SK-N-SH treated with all-trans-retinoic acid at 6 μM for 48 hours (cell line): ENCODE measurements at regions not wholly inside any gene's neighbourhood (a gene's known extent, or its start where the extent isn't known, plus 50 kb on each side); places are given as distances from the start of the nearest gene placed in this dataset.

ENCODE experiments used
- ATAC-seq: fragments of 200-7000 bp; cut with Tn5 transposase; 3 replicates; pipeline ENCODE4 v1.9.1; 2020; ENCODE audit warnings: mild to moderate bottlenecking, moderate library complexity
- ARNTL ChIP-seq: fragments of 450-650 bp; formaldehyde crosslinking; IDR thresholded peaks from 2 replicates; pipeline ENCODE4 v1.5.0; 2020; ENCODE audit warnings: low read depth, mild to moderate bottlenecking, moderate library complexity, borderline replicate concordance
- BACH2 ChIP-seq: fragments of 250-450 bp; sonication (Bioruptor Pico); IDR thresholded peaks from 2 replicates; pipeline ENCODE4 v1.9.0; 2021; ENCODE audit warnings: mild to moderate bottlenecking, borderline replicate concordance
- CREB5 ChIP-seq: fragments of 250-450 bp; sonication (Bioruptor Pico); IDR thresholded peaks from 2 replicates; pipeline ENCODE4 v1.5.1; 2020; ENCODE audit warnings: low read depth, mild to moderate bottlenecking, moderate library complexity
- CSDC2 ChIP-seq: fragments of 250-450 bp; sonication (Bioruptor Pico); IDR thresholded peaks from 2 replicates; pipeline ENCODE4 v1.5.0; 2020; ENCODE audit warnings: mild to moderate bottlenecking, moderate library complexity
- ESRRG ChIP-seq: fragments of 250-450 bp; sonication (Bioruptor Pico); IDR thresholded peaks from 2 replicates; pipeline ENCODE4 v1.6.1; 2021; ENCODE audit warnings: mild to moderate bottlenecking
- GLIS3 ChIP-seq: fragments of 250-450 bp; sonication (Bioruptor Pico); IDR thresholded peaks from 2 replicates; pipeline ENCODE4 v1.5.0; 2020; ENCODE audit warnings: mild to moderate bottlenecking, moderate library complexity
- ISL1 ChIP-seq: fragments of 250-450 bp; sonication (Bioruptor Pico); IDR thresholded peaks from 2 replicates; pipeline ENCODE4 v2.1.2; 2022; ENCODE audit warnings: mild to moderate bottlenecking, moderate library complexity
- OSR1 ChIP-seq: fragments of 250-450 bp; sonication (Bioruptor Pico); IDR thresholded peaks from 2 replicates; pipeline ENCODE4 v1.8.0; 2022; ENCODE audit warnings: moderate library complexity, mild to moderate bottlenecking, inconsistent platforms
- PATZ1 ChIP-seq: fragments of 250-450 bp; sonication (Bioruptor Pico); IDR thresholded peaks from 2 replicates; pipeline ENCODE4 v1.8.0; 2020; ENCODE audit warnings: mild to moderate bottlenecking, moderate library complexity, borderline replicate concordance
- POU6F1 ChIP-seq: fragments of 250-450 bp; sonication (Bioruptor Pico); IDR thresholded peaks from 2 replicates; pipeline ENCODE4 v1.8.0; 2021; ENCODE audit warnings: low read depth, mild to moderate bottlenecking, moderate library complexity, borderline replicate concordance
- PPARA ChIP-seq: fragments of 250-450 bp; sonication (Bioruptor Pico); IDR thresholded peaks from 2 replicates; pipeline ENCODE4 v1.5.0; 2020; ENCODE audit warnings: mild to moderate bottlenecking, borderline replicate concordance
- RARB ChIP-seq: fragments of 250-450 bp; sonication (Bioruptor Pico); IDR thresholded peaks from 2 replicates; pipeline ENCODE4 v1.8.0; 2021; ENCODE audit warnings: mild to moderate bottlenecking, moderate library complexity
- SNAI2 ChIP-seq: fragments of 250-450 bp; sonication (Bioruptor Pico); IDR thresholded peaks from 2 replicates; pipeline ENCODE4 v1.5.0; 2020; ENCODE audit warnings: mild to moderate bottlenecking, moderate library complexity
- TCF4 ChIP-seq: fragments of 250-450 bp; sonication (Bioruptor Pico); IDR thresholded peaks from 2 replicates; pipeline ENCODE4 v1.8.0; 2021; ENCODE audit warnings: mild to moderate bottlenecking, moderate library complexity, borderline replicate concordance
- TOX ChIP-seq: fragments of 250-450 bp; sonication (Bioruptor Pico); IDR thresholded peaks from 2 replicates; pipeline ENCODE4 v1.8.0; 2021; ENCODE audit warnings: mild to moderate bottlenecking, moderate library complexity, borderline replicate concordance
- ZC3H10 ChIP-seq: fragments of 250-450 bp; sonication (Bioruptor Pico); IDR thresholded peaks from 2 replicates; pipeline ENCODE4 v1.5.1; 2021; ENCODE audit warnings: mild to moderate bottlenecking, moderate library complexity
- ZFP3 ChIP-seq: fragments of 250-450 bp; sonication (Bioruptor Pico); IDR thresholded peaks from 2 replicates; pipeline ENCODE4 v1.5.0; 2020; ENCODE audit warnings: mild to moderate bottlenecking, moderate library complexity
- ZFP30 ChIP-seq: fragments of 450-650 bp; formaldehyde crosslinking; IDR thresholded peaks from 2 replicates; pipeline ENCODE4 v1.5.0; 2022; ENCODE audit warnings: mild to moderate bottlenecking, moderate library complexity
- ZNF565 ChIP-seq: fragments of 450-650 bp; formaldehyde crosslinking; conservative IDR thresholded peaks from 2 replicates; pipeline ENCODE4 v1.5.0; 2020; ENCODE audit warnings: low read depth, mild to moderate bottlenecking, moderate library complexity
- ZNF70 ChIP-seq: fragments of 450-650 bp; formaldehyde crosslinking; IDR thresholded peaks from 2 replicates; pipeline ENCODE4 v1.5.0; 2020; ENCODE audit warnings: mild to moderate bottlenecking, moderate library complexity
- ZNF8 ChIP-seq: fragments of 450-650 bp; formaldehyde crosslinking; IDR thresholded peaks from 2 replicates; pipeline ENCODE4 v1.5.0; 2020; ENCODE audit warnings: mild to moderate bottlenecking, moderate library complexity
- TF ChIP-seq, protein P1 (sequence below): fragments of 250-450 bp; sonication (Bioruptor Pico); IDR thresholded peaks from 2 replicates; pipeline ENCODE4 v1.5.0; 2020; ENCODE audit warnings: mild to moderate bottlenecking, moderate library complexity

GRCh38 chr14:97539884-97540283 is 742.7 kb downstream of the VRK1 start:
- TF ChIP-seq CSDC2 (CRISPR knock-in tag), result no peak
- no peak for TF ChIP-seq ZFP3 (CRISPR knock-in tag)
- TF ChIP-seq ESRRG, result no peak
- no peak for TF ChIP-seq ZNF8 (CRISPR knock-in tag)
- TF ChIP-seq ZNF565, result no peak
- no peak for TF ChIP-seq ZC3H10
- TF ChIP-seq PPARA (CRISPR knock-in tag), result no peak
- no peak for TF ChIP-seq TOX
- no peak for TF ChIP-seq CREB5
- TF ChIP-seq, all 23 proteins: peak for 0
- no peak for ATAC-seq

DNA sequence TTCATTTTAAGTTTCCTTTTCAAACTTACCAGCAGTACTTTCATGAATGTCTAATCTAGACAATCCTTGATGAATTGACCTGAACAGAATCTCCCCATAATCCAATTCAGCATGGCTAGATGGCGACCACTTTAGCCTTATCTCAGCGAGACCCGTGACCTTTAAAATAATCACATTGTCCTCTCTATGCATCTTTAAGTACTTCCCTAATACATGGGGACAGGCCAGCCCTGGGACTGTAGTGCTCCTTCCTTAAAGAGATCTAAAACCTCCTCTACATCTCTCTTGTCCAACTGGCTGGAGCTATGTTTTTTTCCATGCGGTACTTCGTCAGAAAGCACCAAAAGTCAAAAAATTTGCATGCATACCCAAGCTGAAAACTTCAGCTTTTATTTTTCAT is 746.0 kb downstream of the VRK1 start:
- no peak for ATAC-seq
- TF ChIP-seq ESRRG, result no peak
- TF ChIP-seq SNAI2, result no peak
- TF ChIP-seq ZNF565, result no peak
- no peak for TF ChIP-seq TCF4
- no peak for TF ChIP-seq ZC3H10
- no peak for TF ChIP-seq BACH2 (CRISPR knock-in tag)
- no peak for TF ChIP-seq RARB (CRISPR knock-in tag)
- no peak for TF ChIP-seq ZNF8 (CRISPR knock-in tag)
- TF ChIP-seq PPARA (CRISPR knock-in tag), result no peak
- TF ChIP-seq, protein P1, sequence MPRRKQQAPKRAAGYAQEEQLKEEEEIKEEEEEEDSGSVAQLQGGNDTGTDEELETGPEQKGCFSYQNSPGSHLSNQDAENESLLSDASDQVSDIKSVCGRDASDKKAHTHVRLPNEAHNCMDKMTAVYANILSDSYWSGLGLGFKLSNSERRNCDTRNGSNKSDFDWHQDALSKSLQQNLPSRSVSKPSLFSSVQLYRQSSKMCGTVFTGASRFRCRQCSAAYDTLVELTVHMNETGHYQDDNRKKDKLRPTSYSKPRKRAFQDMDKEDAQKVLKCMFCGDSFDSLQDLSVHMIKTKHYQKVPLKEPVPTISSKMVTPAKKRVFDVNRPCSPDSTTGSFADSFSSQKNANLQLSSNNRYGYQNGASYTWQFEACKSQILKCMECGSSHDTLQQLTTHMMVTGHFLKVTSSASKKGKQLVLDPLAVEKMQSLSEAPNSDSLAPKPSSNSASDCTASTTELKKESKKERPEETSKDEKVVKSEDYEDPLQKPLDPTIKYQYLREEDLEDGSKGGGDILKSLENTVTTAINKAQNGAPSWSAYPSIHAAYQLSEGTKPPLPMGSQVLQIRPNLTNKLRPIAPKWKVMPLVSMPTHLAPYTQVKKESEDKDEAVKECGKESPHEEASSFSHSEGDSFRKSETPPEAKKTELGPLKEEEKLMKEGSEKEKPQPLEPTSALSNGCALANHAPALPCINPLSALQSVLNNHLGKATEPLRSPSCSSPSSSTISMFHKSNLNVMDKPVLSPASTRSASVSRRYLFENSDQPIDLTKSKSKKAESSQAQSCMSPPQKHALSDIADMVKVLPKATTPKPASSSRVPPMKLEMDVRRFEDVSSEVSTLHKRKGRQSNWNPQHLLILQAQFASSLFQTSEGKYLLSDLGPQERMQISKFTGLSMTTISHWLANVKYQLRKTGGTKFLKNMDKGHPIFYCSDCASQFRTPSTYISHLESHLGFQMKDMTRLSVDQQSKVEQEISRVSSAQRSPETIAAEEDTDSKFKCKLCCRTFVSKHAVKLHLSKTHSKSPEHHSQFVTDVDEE (CRISPR knock-in tag), result no peak
- TF ChIP-seq GLIS3 (CRISPR knock-in tag), result no peak
- no peak for TF ChIP-seq CREB5
- no peak for TF ChIP-seq ISL1 (CRISPR knock-in tag)
- TF ChIP-seq ZFP3 (CRISPR knock-in tag), result no peak
- no peak for TF ChIP-seq ZFP30 (CRISPR knock-in tag)

DNA sequence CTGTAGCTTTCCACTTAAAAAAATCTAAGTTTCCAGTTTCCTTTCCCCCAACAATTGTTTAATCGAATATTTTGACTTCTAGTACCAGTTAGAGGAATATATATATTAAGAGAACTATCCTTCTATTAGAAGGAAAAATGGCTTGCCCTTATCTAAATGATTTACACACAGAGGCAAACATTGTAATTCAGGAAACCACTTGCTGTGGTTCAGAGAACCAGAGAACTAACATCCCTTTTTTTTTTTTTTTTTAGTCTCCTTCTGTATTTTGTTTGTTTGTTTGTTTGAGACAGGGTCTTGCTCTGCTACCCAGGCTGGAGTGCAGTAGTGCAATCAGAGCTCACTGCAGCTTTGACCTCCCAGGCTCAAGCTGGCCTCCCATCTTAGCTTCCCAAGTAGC is 746.6 kb downstream of the VRK1 start:
- ATAC-seq, result no peak
- TF ChIP-seq BACH2 (CRISPR knock-in tag) (no peak), CSDC2 (CRISPR knock-in tag) (no peak), ZNF565 (no peak), RARB (CRISPR knock-in tag) (no peak), GLIS3 (CRISPR knock-in tag) (no peak), ZNF8 (CRISPR knock-in tag) (no peak), TCF4 (no peak), ARNTL (CRISPR knock-in tag) (no peak)

DNA sequence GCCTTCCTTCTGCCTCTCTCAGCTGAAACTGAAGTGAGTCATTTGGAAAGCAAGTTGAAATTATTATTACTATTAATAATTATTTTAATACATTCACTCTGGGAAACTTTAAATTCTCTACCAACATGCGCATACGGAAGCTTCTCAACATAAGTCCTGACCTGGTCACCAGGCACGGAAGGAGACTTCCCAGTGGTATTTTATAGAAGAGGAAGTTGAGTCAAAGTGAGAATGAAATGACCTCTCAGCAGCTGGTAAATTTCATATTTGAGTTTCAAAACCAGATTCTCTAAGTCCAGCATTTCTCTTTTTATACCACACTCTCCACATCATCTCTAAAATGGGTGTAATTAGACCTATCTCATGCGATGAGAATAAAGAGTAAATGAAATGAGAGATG is 747.4 kb downstream of the VRK1 start:
- ATAC-seq, result no peak
- TF ChIP-seq POU6F1 (no peak), ISL1 (CRISPR knock-in tag) (no peak), CREB5 (no peak), ZNF8 (CRISPR knock-in tag) (no peak), TCF4 (no peak), OSR1 (no peak), CSDC2 (CRISPR knock-in tag) (no peak), ZNF565 (no peak), ZFP30 (CRISPR knock-in tag) (no peak), RARB (CRISPR knock-in tag) (no peak), SNAI2 (no peak), PATZ1 (CRISPR knock-in tag) (no peak), ARNTL (CRISPR knock-in tag) (no peak), ZNF70 (CRISPR knock-in tag) (no peak), ZFP3 (CRISPR knock-in tag) (no peak)
- TF ChIP-seq, protein P1 (CRISPR knock-in tag), result no peak
